ENCODE measurements at regions not wholly inside any gene's neighbourhood (a gene's known extent, or its start where the extent isn't known, plus 50 kb on each side); places are given as distances from the start of the nearest gene placed in this dataset.

DNA sequence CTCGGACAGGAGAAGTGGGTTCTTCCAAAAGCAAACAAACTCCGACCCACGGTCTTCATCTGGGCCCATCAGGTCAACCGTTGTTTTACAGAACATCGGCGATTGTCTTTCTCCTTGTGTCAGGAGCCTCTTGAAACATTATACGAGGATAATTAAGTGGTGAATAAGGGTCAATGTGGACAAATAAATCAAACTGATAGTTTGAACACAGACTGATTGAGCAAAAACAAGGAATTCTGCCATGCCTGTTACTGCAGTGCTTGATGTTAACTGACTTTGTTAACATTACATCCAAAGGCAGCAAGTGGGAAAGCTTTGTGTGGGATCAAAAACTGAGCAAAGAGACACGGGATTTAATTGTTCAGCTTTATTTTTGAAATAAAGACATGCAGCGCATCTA, 101.1 kb upstream of the IFNGR1 start (continued):
- TF ChIP-seq IRF2 (CRISPR knock-in tag; IDR thresholded peaks at IDR 0.05; ENCODE audit: borderline replicate concordance, low read depth), result no peak
- no peak for TF ChIP-seq PREB (CRISPR knock-in tag; IDR thresholded peaks at IDR 0.05; ENCODE audit: borderline replicate concordance)
- no peak for TF ChIP-seq TEAD1 (CRISPR knock-in tag; IDR thresholded peaks at IDR 0.05)
- TF ChIP-seq EMX1 (CRISPR knock-in tag; IDR thresholded peaks at IDR 0.05), result no peak

- CTCF ChIA-PET, result no interaction called here
- H3K36me3 Mint-ChIP-seq, result no peaks in the 10 kb centered on the region
- H3K9me3 Mint-ChIP-seq, result no peaks in the 10 kb centered on the region
- H3K4me1 Mint-ChIP-seq, result peaks cover 14% of the 10 kb centered on the region
- POLR2A ChIA-PET, result no interaction called here
- DNase-seq (ENCODE audit: low spot score), result no peak
- H3K4me3 Mint-ChIP-seq, result no peak overlapping the region
- no peak for TF ChIP-seq ZNF219 (CRISPR knock-in tag; IDR thresholded peaks at IDR 0.05; ENCODE audit: borderline replicate concordance)
- no peak for TF ChIP-seq RORB (CRISPR knock-in tag; IDR thresholded peaks at IDR 0.05)
- TF ChIP-seq, protein P1, sequence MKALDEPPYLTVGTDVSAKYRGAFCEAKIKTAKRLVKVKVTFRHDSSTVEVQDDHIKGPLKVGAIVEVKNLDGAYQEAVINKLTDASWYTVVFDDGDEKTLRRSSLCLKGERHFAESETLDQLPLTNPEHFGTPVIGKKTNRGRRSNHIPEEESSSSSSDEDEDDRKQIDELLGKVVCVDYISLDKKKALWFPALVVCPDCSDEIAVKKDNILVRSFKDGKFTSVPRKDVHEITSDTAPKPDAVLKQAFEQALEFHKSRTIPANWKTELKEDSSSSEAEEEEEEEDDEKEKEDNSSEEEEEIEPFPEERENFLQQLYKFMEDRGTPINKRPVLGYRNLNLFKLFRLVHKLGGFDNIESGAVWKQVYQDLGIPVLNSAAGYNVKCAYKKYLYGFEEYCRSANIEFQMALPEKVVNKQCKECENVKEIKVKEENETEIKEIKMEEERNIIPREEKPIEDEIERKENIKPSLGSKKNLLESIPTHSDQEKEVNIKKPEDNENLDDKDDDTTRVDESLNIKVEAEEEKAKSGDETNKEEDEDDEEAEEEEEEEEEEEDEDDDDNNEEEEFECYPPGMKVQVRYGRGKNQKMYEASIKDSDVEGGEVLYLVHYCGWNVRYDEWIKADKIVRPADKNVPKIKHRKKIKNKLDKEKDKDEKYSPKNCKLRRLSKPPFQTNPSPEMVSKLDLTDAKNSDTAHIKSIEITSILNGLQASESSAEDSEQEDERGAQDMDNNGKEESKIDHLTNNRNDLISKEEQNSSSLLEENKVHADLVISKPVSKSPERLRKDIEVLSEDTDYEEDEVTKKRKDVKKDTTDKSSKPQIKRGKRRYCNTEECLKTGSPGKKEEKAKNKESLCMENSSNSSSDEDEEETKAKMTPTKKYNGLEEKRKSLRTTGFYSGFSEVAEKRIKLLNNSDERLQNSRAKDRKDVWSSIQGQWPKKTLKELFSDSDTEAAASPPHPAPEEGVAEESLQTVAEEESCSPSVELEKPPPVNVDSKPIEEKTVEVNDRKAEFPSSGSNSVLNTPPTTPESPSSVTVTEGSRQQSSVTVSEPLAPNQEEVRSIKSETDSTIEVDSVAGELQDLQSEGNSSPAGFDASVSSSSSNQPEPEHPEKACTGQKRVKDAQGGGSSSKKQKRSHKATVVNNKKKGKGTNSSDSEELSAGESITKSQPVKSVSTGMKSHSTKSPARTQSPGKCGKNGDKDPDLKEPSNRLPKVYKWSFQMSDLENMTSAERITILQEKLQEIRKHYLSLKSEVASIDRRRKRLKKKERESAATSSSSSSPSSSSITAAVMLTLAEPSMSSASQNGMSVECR (CRISPR knock-in tag; IDR thresholded peaks at IDR 0.05; ENCODE audit: borderline replicate concordance), result no peak
- TF ChIP-seq ATF2 (CRISPR knock-in tag; IDR thresholded peaks at IDR 0.05; ENCODE audit: borderline replicate concordance, low read depth), result no peak
- TF ChIP-seq TP53 (CRISPR knock-in tag; IDR thresholded peaks at IDR 0.05), result no peak
- no peak for TF ChIP-seq EMX1 (CRISPR knock-in tag; IDR thresholded peaks at IDR 0.05)
- no peak for TF ChIP-seq PRDM15 (CRISPR knock-in tag; IDR thresholded peaks at IDR 0.05)
- TF ChIP-seq ZNF423 (CRISPR knock-in tag; IDR thresholded peaks at IDR 0.05), result no peak
- TF ChIP-seq, protein P2, sequence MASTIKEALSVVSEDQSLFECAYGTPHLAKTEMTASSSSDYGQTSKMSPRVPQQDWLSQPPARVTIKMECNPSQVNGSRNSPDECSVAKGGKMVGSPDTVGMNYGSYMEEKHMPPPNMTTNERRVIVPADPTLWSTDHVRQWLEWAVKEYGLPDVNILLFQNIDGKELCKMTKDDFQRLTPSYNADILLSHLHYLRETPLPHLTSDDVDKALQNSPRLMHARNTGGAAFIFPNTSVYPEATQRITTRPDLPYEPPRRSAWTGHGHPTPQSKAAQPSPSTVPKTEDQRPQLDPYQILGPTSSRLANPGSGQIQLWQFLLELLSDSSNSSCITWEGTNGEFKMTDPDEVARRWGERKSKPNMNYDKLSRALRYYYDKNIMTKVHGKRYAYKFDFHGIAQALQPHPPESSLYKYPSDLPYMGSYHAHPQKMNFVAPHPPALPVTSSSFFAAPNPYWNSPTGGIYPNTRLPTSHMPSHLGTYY (CRISPR knock-in tag; IDR thresholded peaks at IDR 0.05), result no peak
- no peak for TF ChIP-seq NFYB (CRISPR knock-in tag; conservative IDR thresholded peaks at IDR 0.05; ENCODE audit: low read depth)
- TF ChIP-seq SP1 (CRISPR knock-in tag; conservative IDR thresholded peaks at IDR 0.05), result no peak
- TF ChIP-seq CREM (CRISPR knock-in tag; IDR thresholded peaks at IDR 0.05), result no peak
- TF ChIP-seq TCF7 (CRISPR knock-in tag; IDR thresholded peaks at IDR 0.05; ENCODE audit: low read depth), result no peak
- no peak for TF ChIP-seq ELF4 (CRISPR knock-in tag; IDR thresholded peaks at IDR 0.05; ENCODE audit: low read depth)
- TF ChIP-seq ATF6 (CRISPR knock-in tag; IDR thresholded peaks at IDR 0.05), result no peak
- TF ChIP-seq FOXK1 (CRISPR knock-in tag; IDR thresholded peaks at IDR 0.05), result no peak
- TF ChIP-seq, protein P3, sequence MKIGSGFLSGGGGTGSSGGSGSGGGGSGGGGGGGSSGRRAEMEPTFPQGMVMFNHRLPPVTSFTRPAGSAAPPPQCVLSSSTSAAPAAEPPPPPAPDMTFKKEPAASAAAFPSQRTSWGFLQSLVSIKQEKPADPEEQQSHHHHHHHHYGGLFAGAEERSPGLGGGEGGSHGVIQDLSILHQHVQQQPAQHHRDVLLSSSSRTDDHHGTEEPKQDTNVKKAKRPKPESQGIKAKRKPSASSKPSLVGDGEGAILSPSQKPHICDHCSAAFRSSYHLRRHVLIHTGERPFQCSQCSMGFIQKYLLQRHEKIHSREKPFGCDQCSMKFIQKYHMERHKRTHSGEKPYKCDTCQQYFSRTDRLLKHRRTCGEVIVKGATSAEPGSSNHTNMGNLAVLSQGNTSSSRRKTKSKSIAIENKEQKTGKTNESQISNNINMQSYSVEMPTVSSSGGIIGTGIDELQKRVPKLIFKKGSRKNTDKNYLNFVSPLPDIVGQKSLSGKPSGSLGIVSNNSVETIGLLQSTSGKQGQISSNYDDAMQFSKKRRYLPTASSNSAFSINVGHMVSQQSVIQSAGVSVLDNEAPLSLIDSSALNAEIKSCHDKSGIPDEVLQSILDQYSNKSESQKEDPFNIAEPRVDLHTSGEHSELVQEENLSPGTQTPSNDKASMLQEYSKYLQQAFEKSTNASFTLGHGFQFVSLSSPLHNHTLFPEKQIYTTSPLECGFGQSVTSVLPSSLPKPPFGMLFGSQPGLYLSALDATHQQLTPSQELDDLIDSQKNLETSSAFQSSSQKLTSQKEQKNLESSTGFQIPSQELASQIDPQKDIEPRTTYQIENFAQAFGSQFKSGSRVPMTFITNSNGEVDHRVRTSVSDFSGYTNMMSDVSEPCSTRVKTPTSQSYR (CRISPR knock-in tag; IDR thresholded peaks at IDR 0.05), result no peak
- TF ChIP-seq GTF2I (CRISPR knock-in tag; conservative IDR thresholded peaks at IDR 0.05), result no peak
- no peaks in the 10 kb centered on the region for H3K27me3 Mint-ChIP-seq (ENCODE audit: low read depth)
- no peak overlapping the region for H3K27ac Mint-ChIP-seq
- no peak for ATAC-seq
Measured at GRCh38 chr6:137316626-137317025, 97.4 kb upstream of the IFNGR1 start.
